NCI-H2081 treated with DMSO at 0.1 percent for 48 hours (cell line): ENCODE measurements at regions not wholly inside any gene's neighbourhood (a gene's known extent, or its start where the extent isn't known, plus 50 kb on each side); places are given as distances from the start of the nearest gene placed in this dataset.
"Not testable (repeated sequence)": the region's sequence is repeated elsewhere in the genome, so short reads cannot be mapped to it uniquely, and the experiment has no call there.

Experiments used
- DNase-seq: peaks from one replicate; lab custom pipeline; 2025; lab: John Stamatoyannopoulos, UW

- no peak for DNase-seq
Observed at GRCh38 chr11:42976636-42977217, 335.1 kb upstream of the API5 start.

- DNase-seq, result no peak
Observed at GRCh38 chr11:42992594-42992993, 319.2 kb upstream of the API5 start.

- DNase-seq, result no peak
Observed at GRCh38 chr11:42996421-42997307, 315.1 kb upstream of the API5 start.

GRCh38 chr11:43004879-43005278, 306.9 kb upstream of the API5 start:
- not testable (repeated sequence) for DNase-seq

GRCh38 chr11:43010042-43010441, 301.8 kb upstream of the API5 start:
- no peak for DNase-seq

GRCh38 chr11:43012606-43013005, 299.2 kb upstream of the API5 start:
- no peak for DNase-seq

GRCh38 chr11:43021466-43021865, 290.3 kb upstream of the API5 start:
- no peak for DNase-seq

- DNase-seq, result no peak
Observed at GRCh38 chr11:43034341-43034740, 277.5 kb upstream of the API5 start.

GRCh38 chr11:43035086-43035485, 276.7 kb upstream of the API5 start:
- DNase-seq, result no peak

GRCh38 chr11:43053638-43054412, 258.0 kb upstream of the API5 start:
- no peak for DNase-seq

- DNase-seq, result no peak
Observed at GRCh38 chr11:43067681-43068080, 244.1 kb upstream of the API5 start.

- no peak for DNase-seq
Observed at GRCh38 chr11:43071338-43071737, 240.5 kb upstream of the API5 start.

- no peak for DNase-seq
Observed at GRCh38 chr11:43072096-43072495, 239.7 kb upstream of the API5 start.

GRCh38 chr11:43072911-43073310, 238.9 kb upstream of the API5 start:
- no peak for DNase-seq

GRCh38 chr11:43074810-43075209, 237.0 kb upstream of the API5 start:
- DNase-seq, result no peak

- DNase-seq, result no peak
Observed at GRCh38 chr11:43101113-43101512, 210.7 kb upstream of the API5 start.

- DNase-seq, result no peak
Observed at GRCh38 chr11:43116071-43116470, 195.7 kb upstream of the API5 start.

- DNase-seq, result no peak
Observed at GRCh38 chr11:43119275-43119970, 192.4 kb upstream of the API5 start.

GRCh38 chr11:43122546-43122945, 189.2 kb upstream of the API5 start:
- DNase-seq, result no peak

- no peak for DNase-seq
Observed at GRCh38 chr11:43123443-43123842, 188.4 kb upstream of the API5 start.

GRCh38 chr11:43124272-43124935, 187.4 kb upstream of the API5 start:
- DNase-seq, result no peak

- DNase-seq, result no peak
Observed at GRCh38 chr11:43129329-43129728, 182.5 kb upstream of the API5 start.
